Thyroid gland (tissue), 4 donors: ENCODE measurements at regions not wholly inside any gene's neighbourhood (a gene's known extent, or its start where the extent isn't known, plus 50 kb on each side); places are given as distances from the start of the nearest gene placed in this dataset.

Experiments
- CTCF ChIP-seq, 6 experiments: fragments of 200-600 bp in 3 of 6; fragments of 450-650 bp in 3 of 6; sonication (generic) in 3 of 6; IDR thresholded peaks; one replicate each; pipeline ENCODE4 v1.5.1; 2016 to 2019; ENCODE audit warnings: antibody characterized with exemption in 6 of 6, mild to moderate bottlenecking in 2 of 6, inconsistent platforms in 1 of 6, moderate library complexity in 1 of 6
- POLR2A ChIP-seq, 2 donors: fragments of 450-650 bp; IDR thresholded peaks; one replicate each; pipeline ENCODE4 v1.6.1; 2017; ENCODE audit warnings: antibody characterized with exemption in 2 of 2, mild to moderate bottlenecking in 2 of 2, moderate library complexity in 1 of 2

- TF ChIP-seq CTCF (IDR thresholded peaks at IDR 0.05) (no peak), POLR2A (IDR thresholded peaks at IDR 0.05) (no peak)
Observed at GRCh38 chr9:116027511-116027910, 126.1 kb upstream of the PAPPA start.
